Brain microvascular endothelial cell (primary cell): ENCODE measurements at regions not wholly inside any gene's neighbourhood (a gene's known extent, or its start where the extent isn't known, plus 50 kb on each side); places are given as distances from the start of the nearest gene placed in this dataset.

Experiments used
- DNase-seq: peaks from one replicate; pipeline ENCODE4 v3.0.0-alpha.2; 2020
- H3K27ac ChIP-seq: fragments of 250-450 bp; sonication (Bioruptor Pico); 2 replicates; pipeline ENCODE4 v1.5.1; 2020; ENCODE audit warnings: mild to moderate bottlenecking, moderate library complexity
- H3K27me3 ChIP-seq: fragments of 250-450 bp; sonication (Bioruptor Pico); replicated peaks from 2 replicates; pipeline ENCODE4 v1.5.1; 2020; ENCODE audit warnings: mild to moderate bottlenecking
- H3K36me3 ChIP-seq: fragments of 250-450 bp; sonication (Bioruptor Pico); replicated peaks from 2 replicates; pipeline ENCODE4 v1.5.1; 2020; ENCODE audit warnings: mild to moderate bottlenecking
- H3K4me3 ChIP-seq: 2 replicates; pipeline ENCODE4 v1.5.1; 2011; ENCODE audit warnings: low read depth, mild to moderate bottlenecking, control low read depth, low read length, moderate library complexity
- in situ Hi-C: cut with HindIII; loops from 2 replicates; pipeline ENCODE4 v1.10.0; 2017; ENCODE audit warnings: low sequenced_read_pairs, low pct_ligation_motif_present
- TF ChIP-seq, protein P1 (sequence below): IDR thresholded peaks from 2 replicates; pipeline ENCODE4 v1.5.1; 2011; ENCODE audit warnings: low read depth, mild to moderate bottlenecking, moderate library complexity, low read length, control low read depth, inconsistent platforms; ENCODE audit errors: missing control alignments

GRCh38 chr7:91657483-91658071 lies 222.9 kb downstream of the MTERF1 start:
- TF ChIP-seq, protein P1, sequence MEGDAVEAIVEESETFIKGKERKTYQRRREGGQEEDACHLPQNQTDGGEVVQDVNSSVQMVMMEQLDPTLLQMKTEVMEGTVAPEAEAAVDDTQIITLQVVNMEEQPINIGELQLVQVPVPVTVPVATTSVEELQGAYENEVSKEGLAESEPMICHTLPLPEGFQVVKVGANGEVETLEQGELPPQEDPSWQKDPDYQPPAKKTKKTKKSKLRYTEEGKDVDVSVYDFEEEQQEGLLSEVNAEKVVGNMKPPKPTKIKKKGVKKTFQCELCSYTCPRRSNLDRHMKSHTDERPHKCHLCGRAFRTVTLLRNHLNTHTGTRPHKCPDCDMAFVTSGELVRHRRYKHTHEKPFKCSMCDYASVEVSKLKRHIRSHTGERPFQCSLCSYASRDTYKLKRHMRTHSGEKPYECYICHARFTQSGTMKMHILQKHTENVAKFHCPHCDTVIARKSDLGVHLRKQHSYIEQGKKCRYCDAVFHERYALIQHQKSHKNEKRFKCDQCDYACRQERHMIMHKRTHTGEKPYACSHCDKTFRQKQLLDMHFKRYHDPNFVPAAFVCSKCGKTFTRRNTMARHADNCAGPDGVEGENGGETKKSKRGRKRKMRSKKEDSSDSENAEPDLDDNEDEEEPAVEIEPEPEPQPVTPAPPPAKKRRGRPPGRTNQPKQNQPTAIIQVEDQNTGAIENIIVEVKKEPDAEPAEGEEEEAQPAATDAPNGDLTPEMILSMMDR, result no peak
- Histone ChIP-seq H3K27me3 (no peaks in the 10 kb centered on the region), H3K4me3 (no peak overlapping the region), H3K36me3 (no peaks in the 10 kb centered on the region), H3K27ac (no peak overlapping the region)
- in situ Hi-C loops, result no loop called here
- peak; percentile 72 for DNase-seq

- TF ChIP-seq, protein P1, result no peak
- H3K27me3 ChIP-seq, result no peaks in the 10 kb centered on the region
- no peak for DNase-seq
- in situ Hi-C loops, result no loop called here
- no peak overlapping the region for H3K4me3 ChIP-seq
- H3K27ac ChIP-seq, result no peak overlapping the region
- no peaks in the 10 kb centered on the region for H3K36me3 ChIP-seq
These were observed 221.4 kb downstream of the MTERF1 start for GRCh38 chr7:91659096-91659495.

DNA sequence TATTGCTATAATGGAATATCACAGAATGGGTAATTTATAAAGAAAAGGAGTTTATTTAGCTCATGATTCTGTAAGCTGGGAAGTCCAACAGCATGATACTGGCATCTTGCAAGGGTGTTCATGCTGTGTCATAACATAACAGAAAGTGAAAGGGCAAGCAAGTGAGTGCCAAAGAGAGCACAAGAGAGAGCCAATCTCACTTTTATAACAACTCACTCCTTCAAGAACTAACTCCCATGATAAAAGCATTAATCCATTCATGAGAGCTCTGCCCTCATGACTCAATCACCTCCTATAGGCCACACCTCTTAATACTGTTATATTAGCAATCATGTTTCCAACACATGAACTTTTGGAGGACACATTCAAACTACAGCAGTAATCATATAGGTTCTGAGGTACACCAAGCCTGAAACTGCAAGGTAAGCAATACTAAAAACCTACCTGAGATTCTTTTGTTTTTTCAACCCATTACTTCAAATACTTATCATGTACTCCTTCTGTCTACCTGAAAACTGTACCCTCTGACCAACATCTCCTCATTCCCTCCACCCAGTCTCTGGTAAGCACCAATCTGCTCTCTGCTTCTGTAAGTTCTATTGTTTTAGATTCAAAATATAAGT lies 219.7 kb downstream of the MTERF1 start:
- in situ Hi-C loops, result no loop called here
- TF ChIP-seq, protein P1, result no peak
- Histone ChIP-seq H3K27me3 (no peaks in the 10 kb centered on the region), H3K4me3 (no peak overlapping the region), H3K36me3 (no peaks in the 10 kb centered on the region), H3K27ac (no peak overlapping the region)
- DNase-seq, result no peak

DNA sequence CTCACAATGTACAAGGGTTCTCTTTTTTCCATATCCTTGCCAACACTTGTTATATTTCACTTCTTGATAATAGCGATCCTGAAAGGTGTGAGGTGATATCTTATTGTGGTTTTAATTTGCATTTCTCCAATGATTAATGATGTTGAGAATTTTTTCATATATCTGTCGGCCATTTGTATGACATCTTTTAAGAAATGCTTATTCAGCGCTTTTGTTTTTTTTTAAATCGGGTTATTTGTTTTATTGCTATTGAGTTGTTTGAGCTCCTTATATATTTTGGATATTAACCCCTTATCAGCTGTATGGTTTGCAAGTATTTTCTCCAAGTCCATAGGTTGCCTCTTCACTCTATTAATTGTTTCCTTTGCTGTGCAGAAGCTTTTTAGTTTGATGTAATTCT lies 218.8 kb downstream of the MTERF1 start:
- in situ Hi-C loops, result no loop called here
- H3K27ac ChIP-seq, result no peak overlapping the region
- no peaks in the 10 kb centered on the region for H3K36me3 ChIP-seq
- H3K27me3 ChIP-seq, result no peaks in the 10 kb centered on the region
- no peak overlapping the region for H3K4me3 ChIP-seq
- TF ChIP-seq, protein P1, result no peak
- no peak for DNase-seq

GRCh38 chr7:91668217-91668616 lies 212.3 kb downstream of the MTERF1 start:
- TF ChIP-seq, protein P1, result no peak
- Histone ChIP-seq H3K27me3 (no peaks in the 10 kb centered on the region), H3K36me3 (no peaks in the 10 kb centered on the region), H3K4me3 (no peak overlapping the region), H3K27ac (no peak overlapping the region)
- in situ Hi-C loops, result no loop called here
- DNase-seq, result no peak

DNA sequence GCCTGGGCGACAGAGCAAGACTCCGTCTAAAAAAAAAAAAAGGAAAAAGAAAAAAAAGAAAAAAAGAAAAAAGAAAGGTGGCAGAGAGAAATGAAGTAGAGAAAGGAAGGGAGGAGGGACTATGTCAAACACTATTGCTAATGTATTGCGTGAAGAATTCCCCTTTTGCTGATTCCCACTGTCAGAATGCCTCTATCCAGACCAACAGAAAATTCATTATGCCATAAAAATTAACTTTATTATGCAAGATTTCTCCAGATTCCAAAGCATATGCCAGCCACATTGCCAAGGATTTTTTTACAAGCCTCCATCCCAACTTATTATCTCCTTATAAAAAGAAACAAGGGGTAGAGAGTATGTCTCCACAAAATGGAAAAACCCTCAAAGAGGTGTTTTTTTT lies 209.3 kb downstream of the MTERF1 start:
- no peak for DNase-seq
- Histone ChIP-seq H3K27me3 (no peaks in the 10 kb centered on the region), H3K27ac (no peak overlapping the region), H3K4me3 (no peak overlapping the region), H3K36me3 (no peaks in the 10 kb centered on the region)
- in situ Hi-C loops, result no loop called here
- TF ChIP-seq, protein P1, result no peak
